AG09309 (cell line): ENCODE measurements at regions not wholly inside any gene's neighbourhood (a gene's known extent, or its start where the extent isn't known, plus 50 kb on each side); places are given as distances from the start of the nearest gene placed in this dataset.

Source experiments
- DNase-seq: peaks from one replicate; pipeline ENCODE4 v3.0.0-alpha.2; 2010; ENCODE audit warnings: low read depth
- H3K4me3 ChIP-seq: 2 replicates; pipeline ENCODE4 v1.5.1; 2011; ENCODE audit warnings: mild to moderate bottlenecking, low read depth, low read length, moderate library complexity; ENCODE audit not compliant: control insufficient read depth
- CTCF ChIP-seq: IDR thresholded peaks from 2 replicates; pipeline ENCODE4 v1.5.1; 2011; ENCODE audit warnings: mild to moderate bottlenecking, low read depth, low read length, inconsistent platforms; ENCODE audit not compliant: insufficient read depth, control insufficient read depth; ENCODE audit errors: missing control alignments

GRCh38 chr4:79266136-79266535 is 59.7 kb downstream of the NAA11 start:
- no peak overlapping the region for H3K4me3 ChIP-seq
- TF ChIP-seq CTCF = no peak
- no peak for DNase-seq

- DNase-seq = no peak
- H3K4me3 ChIP-seq = no peak overlapping the region
- no peak for TF ChIP-seq CTCF
These were observed 66.6 kb downstream of the NAA11 start for GRCh38 chr4:79259242-79259641.

DNA sequence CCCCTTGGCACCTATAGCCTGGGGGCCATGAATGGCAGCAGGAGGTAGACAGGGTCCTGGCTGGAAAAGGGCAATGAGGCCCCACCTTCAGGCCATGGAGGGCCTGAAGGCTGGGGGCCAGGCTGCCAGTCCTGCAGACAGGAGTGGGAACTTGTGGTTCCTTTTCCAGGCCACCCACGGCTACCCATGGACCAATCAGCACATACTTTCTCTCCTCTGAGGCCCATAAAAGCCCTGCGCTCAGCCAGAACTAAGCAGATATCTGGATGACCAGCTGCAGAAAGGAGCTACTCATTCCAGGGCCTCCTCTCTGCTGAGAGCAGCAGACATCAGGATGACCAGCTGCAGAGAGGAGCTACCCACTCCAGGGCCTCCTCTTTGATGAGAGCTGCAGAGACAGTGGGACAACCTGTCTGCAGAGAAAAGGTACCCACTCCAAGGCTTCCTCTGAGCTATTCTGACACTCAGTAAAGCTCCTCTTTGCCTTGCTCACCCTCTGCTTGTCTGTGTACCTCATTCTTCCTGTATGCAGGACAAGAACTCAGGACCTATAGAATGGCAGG is 67.2 kb downstream of the NAA11 start:
- TF ChIP-seq CTCF = no peak
- no peak overlapping the region for H3K4me3 ChIP-seq
- no peak for DNase-seq

DNA sequence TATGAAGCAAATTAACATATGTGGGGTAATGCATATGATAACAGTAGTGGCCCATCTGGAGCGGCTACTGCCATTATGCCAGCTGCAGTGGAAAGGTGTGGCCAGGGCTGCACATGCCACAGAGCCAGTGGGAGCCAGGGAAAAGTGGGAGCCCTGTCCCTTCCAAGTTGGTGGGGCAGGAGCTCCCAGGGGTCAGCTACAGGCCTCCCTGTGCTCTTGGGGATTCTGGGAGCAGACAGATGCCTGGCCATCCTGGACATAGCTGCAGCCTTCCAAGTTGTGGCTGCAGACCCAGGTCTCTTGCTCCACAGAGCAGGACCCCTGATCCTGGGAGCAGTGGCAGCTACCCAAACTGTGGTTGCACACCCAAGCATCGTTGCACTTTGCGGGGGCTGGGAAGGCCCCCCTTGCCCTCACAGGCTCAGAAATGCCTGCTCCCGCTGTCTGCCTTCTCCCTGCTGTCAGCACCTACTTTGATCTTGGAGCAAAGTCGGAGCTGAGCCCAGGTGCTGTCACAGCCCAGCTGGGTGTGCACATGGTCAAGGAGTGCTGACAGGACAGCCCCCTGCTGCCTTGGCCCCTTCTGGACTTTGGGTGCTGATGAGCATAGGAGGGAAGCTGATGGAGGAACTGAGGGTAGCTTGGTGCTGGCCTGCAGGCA is 67.8 kb downstream of the NAA11 start:
- TF ChIP-seq CTCF = no peak
- H3K4me3 ChIP-seq = no peak overlapping the region
- no peak for DNase-seq

- TF ChIP-seq CTCF = no peak
- H3K4me3 ChIP-seq = no peak overlapping the region
- DNase-seq = no peak
These were observed 70.1 kb downstream of the NAA11 start for GRCh38 chr4:79255793-79256192.

DNA sequence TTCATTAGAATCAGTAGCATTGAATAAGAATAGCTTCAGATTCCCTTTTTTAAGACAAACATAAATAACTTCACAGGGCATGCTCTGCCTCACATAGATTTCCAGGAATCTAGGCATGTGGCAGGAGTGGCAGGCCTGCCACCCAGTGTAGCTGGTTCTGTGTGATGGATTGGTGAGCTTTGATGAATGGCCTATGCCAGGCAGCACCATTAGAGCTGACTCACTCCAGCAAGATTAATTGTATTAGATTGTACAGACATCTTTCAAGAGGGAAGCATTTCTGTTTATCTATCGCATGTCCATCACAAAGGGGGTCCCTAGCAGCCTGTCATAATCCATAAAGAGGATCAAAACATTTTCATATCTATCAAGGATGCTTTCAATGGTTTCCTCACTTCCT is 71.9 kb downstream of the NAA11 start:
- H3K4me3 ChIP-seq = no peak overlapping the region
- DNase-seq = no peak
- no peak for TF ChIP-seq CTCF

GRCh38 chr4:79253168-79253567 is 72.7 kb downstream of the NAA11 start:
- TF ChIP-seq CTCF = no peak
- no peak for DNase-seq
- H3K4me3 ChIP-seq = no peak overlapping the region
